Fibroblast of mammary gland (primary cell): ENCODE measurements at regions not wholly inside any gene's neighbourhood (a gene's known extent, or its start where the extent isn't known, plus 50 kb on each side); places are given as distances from the start of the nearest gene placed in this dataset.

Experiments used
- DNase-seq: peaks from one replicate; pipeline ENCODE4 v3.0.0-alpha.2; 2010; ENCODE audit warnings: low read depth
- H3K4me3 ChIP-seq: 2 replicates; pipeline ENCODE4 v1.5.1; 2011; ENCODE audit warnings: low read depth, mild to moderate bottlenecking, low read length, moderate library complexity; ENCODE audit not compliant: control insufficient read depth
- CTCF ChIP-seq: conservative IDR thresholded peaks from 2 replicates; pipeline ENCODE4 v1.5.1; 2011; ENCODE audit warnings: low read depth, low read length, inconsistent platforms; ENCODE audit not compliant: control insufficient read depth, insufficient read depth

GRCh38 chr10:129321727-129322126, 145.3 kb upstream of the MGMT start:
- TF ChIP-seq CTCF, result no peak
- no peak for DNase-seq

GRCh38 chr10:129322933-129323820, 143.9 kb upstream of the MGMT start:
- H3K4me3 ChIP-seq, result no peak overlapping the region
- no peak for DNase-seq
- no peak for TF ChIP-seq CTCF

More at GRCh38 chr10:129321727-129322126, 145.3 kb upstream of the MGMT start:
- H3K4me3 ChIP-seq, result no peak overlapping the region

GRCh38 chr10:129323879-129324278, 143.2 kb upstream of the MGMT start:
- H3K4me3 ChIP-seq, result no peak overlapping the region
- TF ChIP-seq CTCF, result no peak
- no peak for DNase-seq

GRCh38 chr10:129325893-129326292, 141.1 kb upstream of the MGMT start:
- TF ChIP-seq CTCF, result no peak
- DNase-seq, result no peak

GRCh38 chr10:129328546-129328945, 138.5 kb upstream of the MGMT start:
- DNase-seq, result peak; percentile 55
- TF ChIP-seq CTCF, result no peak
- H3K4me3 ChIP-seq, result no peak overlapping the region

More at GRCh38 chr10:129325893-129326292, 141.1 kb upstream of the MGMT start:
- no peak overlapping the region for H3K4me3 ChIP-seq

- no peak for DNase-seq
- no peak for TF ChIP-seq CTCF
- H3K4me3 ChIP-seq, result no peak overlapping the region
Measured at GRCh38 chr10:129329385-129330055, 137.5 kb upstream of the MGMT start.
